HepG2 (cell line): ENCODE measurements at regions not wholly inside any gene's neighbourhood (a gene's known extent, or its start where the extent isn't known, plus 50 kb on each side); places are given as distances from the start of the nearest gene placed in this dataset.

Source experiments
- ATAC-seq: fragments of 200-7000 bp; cut with Tn5 transposase; 3 replicates; pipeline ENCODE4 v1.9.1; 2020; ENCODE audit warnings: mild to moderate bottlenecking, moderate library complexity
- BruUV-seq: library from RNA; stranded (reverse); fragments of 400-500 nt; replicated peaks from 2 replicates; lab custom pipeline; 2021; lab: Mats Ljungman, UMichigan
- CTCF ChIA-PET: fragments of 300-600 bp; formaldehyde crosslinking; extraction: SDS; loops from one replicate; lab custom pipeline; 2021; ENCODE audit warnings: low total read pairs, inconsistent platforms, low intra/inter-chr PET ratio; lab: Yijun Ruan, JAX
- POLR2A ChIA-PET: fragments of 350-600 bp; sonication (Branson Sonifier 250); formaldehyde crosslinking; loops from one replicate; lab custom pipeline; 2020; ENCODE audit warnings: antibody characterized with exemption, inconsistent platforms; lab: Yijun Ruan, JAX
- DNase-seq: peaks from one replicate; pipeline ENCODE4 v3.0.0-alpha.2; 2015; ENCODE audit warnings: low spot score
- FAIRE-seq: peaks from 3 replicates; lab custom pipeline; 2011; peaks lifted over from hg19 to GRCh38; lab: Jason Lieb, UNC
- H2AFZ ChIP-seq: one replicate; pipeline ENCODE4 v1.6.1; 2011; ENCODE audit warnings: low read length, inconsistent platforms
- H3K27ac ChIP-seq: fragments of 300-600 bp; 3 replicates; pipeline ENCODE4 v1.8.0; 2011; ENCODE audit warnings: mixed run types, mild to moderate bottlenecking, mixed read lengths, low read length, inconsistent platforms; ENCODE audit not compliant: insufficient read depth; ENCODE audit errors: extremely low read length
- H3K27me3 ChIP-seq, 2 experiments: fragments of 200-600 bp in 1 of 2; 2 replicates in 1 of 2; 3 replicates in 1 of 2; pipeline versions ENCODE4 v1.6.0 to v1.8.0; 2011; ENCODE audit warnings: low read length in 2 of 2, mild to moderate bottlenecking in 2 of 2, moderate library complexity in 2 of 2, inconsistent platforms in 1 of 2; ENCODE audit not compliant: insufficient read depth in 2 of 2, control insufficient read depth in 1 of 2
- H3K36me3 ChIP-seq, 2 experiments: fragments of 200-600 bp in 1 of 2; replicated peaks in 1 of 2; 2 replicates in 1 of 2; 3 replicates in 1 of 2; pipeline versions ENCODE4 v1.5.1 to v1.8.0; 2011; ENCODE audit warnings: low read length in 2 of 2, inconsistent platforms in 1 of 2; ENCODE audit not compliant: insufficient read depth in 2 of 2, control insufficient read depth in 1 of 2
- H3K4me1 ChIP-seq: 2 replicates; pipeline ENCODE4 v1.5.1; 2012; ENCODE audit warnings: low read length, inconsistent platforms; ENCODE audit not compliant: insufficient read depth
- H3K4me2 ChIP-seq: 2 replicates; pipeline ENCODE4 v1.6.0; 2011; ENCODE audit warnings: low read depth, low read length, inconsistent platforms
- H3K4me3 ChIP-seq, 3 experiments: fragments of 200-600 bp in 1 of 3; sonication (generic), shearing (Covaris generic) in 1 of 3; replicated peaks in 1 of 3; 2 replicates each; pipeline ENCODE4 v1.5.1; 2011 to 2016; ENCODE audit warnings: low read length in 3 of 3, inconsistent platforms in 2 of 3, low read depth in 2 of 3, mild to moderate bottlenecking in 2 of 3, control low read depth in 1 of 3, mixed read lengths in 1 of 3; ENCODE audit not compliant: insufficient read depth in 1 of 3
- H3K79me2 ChIP-seq: one replicate; pipeline ENCODE4 v1.6.1; 2011; ENCODE audit warnings: low read length, inconsistent platforms; ENCODE audit not compliant: insufficient read depth
- H3K9ac ChIP-seq: 2 replicates; pipeline ENCODE4 v1.6.0; 2011; ENCODE audit warnings: mild to moderate bottlenecking, low read depth, low read length, inconsistent platforms; ENCODE audit not compliant: insufficient read depth
- H3K9me3 ChIP-seq: 2 replicates; pipeline ENCODE4 v1.5.1; 2012; ENCODE audit warnings: mild to moderate bottlenecking, low read length
- H4K20me1 ChIP-seq: 2 replicates; pipeline ENCODE4 v1.6.0; 2011; ENCODE audit warnings: inconsistent platforms, mild to moderate bottlenecking, low read length, moderate library complexity; ENCODE audit not compliant: insufficient read depth
- RXRB ChIP-seq: IDR thresholded peaks from 2 replicates; pipeline ENCODE4 v1.6.1; 2016; ENCODE audit warnings: borderline replicate concordance, missing genetic modification reagents, missing compliant biosample characterization
- SMC3 ChIP-seq: IDR thresholded peaks from 2 replicates; pipeline ENCODE4 v1.6.1; 2011; ENCODE audit warnings: low read length, improper control_type of control experiment
- STAG1 ChIP-seq: sonication (generic); formaldehyde crosslinking; IDR thresholded peaks from 2 replicates; pipeline ENCODE4 v1.4.0; 2020; ENCODE audit warnings: missing genetic modification reagents
- WGBS: methylation state at CpG from one replicate; pipeline ENCODE4 v1.1.6; 2017; ENCODE audit warnings: low lambda C conversion rate; 5-methylcytosine and 5-hydroxymethylcytosine counted together
- in situ Hi-C: cut with HindIII; loops from 2 replicates; pipeline ENCODE4 v1.10.0; 2017; ENCODE audit warnings: low pct_unique_long_range_greater_than_20kb; ENCODE audit not compliant: extremely low pct_ligation_motif_present
- intact Hi-C: fragments of 100-400 bp; cut with micrococcal nuclease; formaldehyde crosslinking; loops from one replicate; pipeline ENCODE4 v1.10.0; 2022; ENCODE audit not compliant: unreplicated experiment
- TF ChIP-seq, protein P1 (sequence below): sonication (generic); formaldehyde crosslinking; IDR thresholded peaks from 2 replicates; pipeline ENCODE4 v1.5.0; 2020; ENCODE audit warnings: mild to moderate bottlenecking, missing genetic modification reagents, moderate library complexity
- TF ChIP-seq, protein P2 (sequence below): sonication (generic); formaldehyde crosslinking; IDR thresholded peaks from 2 replicates; pipeline ENCODE4 v1.4.0; 2020; ENCODE audit warnings: missing genetic modification reagents
- TF ChIP-seq, protein P3 (sequence below): sonication (generic); formaldehyde crosslinking; IDR thresholded peaks from 2 replicates; pipeline ENCODE4 v1.5.1; 2020; ENCODE audit warnings: missing genetic modification reagents, mild to moderate bottlenecking, borderline replicate concordance

DNA sequence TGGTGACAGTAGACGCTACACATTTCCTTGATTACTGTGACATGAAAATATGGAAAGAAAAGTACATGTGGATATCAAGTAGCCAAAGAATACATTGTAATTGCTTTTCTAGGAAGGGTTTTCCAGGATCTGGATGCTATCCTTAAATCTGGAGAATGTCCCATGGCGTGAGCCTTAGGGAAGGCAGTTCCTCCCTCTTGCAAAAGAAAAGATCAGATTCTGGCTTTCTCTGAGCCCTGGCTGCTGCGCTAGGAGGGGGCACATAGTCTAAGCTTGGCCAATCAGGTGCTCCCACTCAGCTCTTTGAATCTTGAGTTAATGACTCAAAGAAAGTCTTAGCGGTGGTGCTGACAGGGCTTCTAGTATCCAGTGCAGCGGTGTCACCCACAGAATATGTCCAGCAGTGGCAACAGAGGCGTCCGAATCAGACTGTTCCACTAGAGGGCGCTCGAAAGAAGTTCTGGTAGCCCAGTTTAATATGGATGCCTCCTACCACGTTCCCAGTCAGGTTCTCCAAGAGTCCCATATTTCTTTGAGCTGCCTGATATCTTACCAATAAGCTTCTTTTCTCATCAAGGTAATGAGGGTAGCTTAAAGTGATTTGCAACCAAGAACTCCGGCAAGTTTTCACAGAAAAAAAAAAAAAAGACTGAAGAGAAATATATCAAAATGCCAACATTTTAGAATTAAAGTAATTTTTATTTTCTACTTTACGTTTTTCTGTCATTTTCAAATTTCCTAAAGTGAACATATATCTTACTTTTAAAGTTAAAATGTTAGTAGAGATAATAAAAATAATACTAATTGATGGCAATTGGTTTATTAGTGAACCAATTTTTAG lies 213.4 kb upstream of the S100G start:
- TF ChIP-seq, protein P1, sequence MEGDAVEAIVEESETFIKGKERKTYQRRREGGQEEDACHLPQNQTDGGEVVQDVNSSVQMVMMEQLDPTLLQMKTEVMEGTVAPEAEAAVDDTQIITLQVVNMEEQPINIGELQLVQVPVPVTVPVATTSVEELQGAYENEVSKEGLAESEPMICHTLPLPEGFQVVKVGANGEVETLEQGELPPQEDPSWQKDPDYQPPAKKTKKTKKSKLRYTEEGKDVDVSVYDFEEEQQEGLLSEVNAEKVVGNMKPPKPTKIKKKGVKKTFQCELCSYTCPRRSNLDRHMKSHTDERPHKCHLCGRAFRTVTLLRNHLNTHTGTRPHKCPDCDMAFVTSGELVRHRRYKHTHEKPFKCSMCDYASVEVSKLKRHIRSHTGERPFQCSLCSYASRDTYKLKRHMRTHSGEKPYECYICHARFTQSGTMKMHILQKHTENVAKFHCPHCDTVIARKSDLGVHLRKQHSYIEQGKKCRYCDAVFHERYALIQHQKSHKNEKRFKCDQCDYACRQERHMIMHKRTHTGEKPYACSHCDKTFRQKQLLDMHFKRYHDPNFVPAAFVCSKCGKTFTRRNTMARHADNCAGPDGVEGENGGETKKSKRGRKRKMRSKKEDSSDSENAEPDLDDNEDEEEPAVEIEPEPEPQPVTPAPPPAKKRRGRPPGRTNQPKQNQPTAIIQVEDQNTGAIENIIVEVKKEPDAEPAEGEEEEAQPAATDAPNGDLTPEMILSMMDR (CRISPR knock-in tag) = peak; percentile 68
- peak; percentile 44 for TF ChIP-seq STAG1 (CRISPR knock-in tag)
- peak; percentile 26; the same call in 1 of the 2 replicates for TF ChIP-seq SMC3
- TF ChIP-seq, protein P2, sequence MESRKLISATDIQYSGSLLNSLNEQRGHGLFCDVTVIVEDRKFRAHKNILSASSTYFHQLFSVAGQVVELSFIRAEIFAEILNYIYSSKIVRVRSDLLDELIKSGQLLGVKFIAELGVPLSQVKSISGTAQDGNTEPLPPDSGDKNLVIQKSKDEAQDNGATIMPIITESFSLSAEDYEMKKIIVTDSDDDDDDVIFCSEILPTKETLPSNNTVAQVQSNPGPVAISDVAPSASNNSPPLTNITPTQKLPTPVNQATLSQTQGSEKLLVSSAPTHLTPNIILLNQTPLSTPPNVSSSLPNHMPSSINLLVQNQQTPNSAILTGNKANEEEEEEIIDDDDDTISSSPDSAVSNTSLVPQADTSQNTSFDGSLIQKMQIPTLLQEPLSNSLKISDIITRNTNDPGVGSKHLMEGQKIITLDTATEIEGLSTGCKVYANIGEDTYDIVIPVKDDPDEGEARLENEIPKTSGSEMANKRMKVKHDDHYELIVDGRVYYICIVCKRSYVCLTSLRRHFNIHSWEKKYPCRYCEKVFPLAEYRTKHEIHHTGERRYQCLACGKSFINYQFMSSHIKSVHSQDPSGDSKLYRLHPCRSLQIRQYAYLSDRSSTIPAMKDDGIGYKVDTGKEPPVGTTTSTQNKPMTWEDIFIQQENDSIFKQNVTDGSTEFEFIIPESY (CRISPR knock-in tag) = peak; percentile 45; the same call in 1 of the 2 replicates
- TF ChIP-seq RXRB (CRISPR knock-in tag) = no peak
- TF ChIP-seq, protein P3, sequence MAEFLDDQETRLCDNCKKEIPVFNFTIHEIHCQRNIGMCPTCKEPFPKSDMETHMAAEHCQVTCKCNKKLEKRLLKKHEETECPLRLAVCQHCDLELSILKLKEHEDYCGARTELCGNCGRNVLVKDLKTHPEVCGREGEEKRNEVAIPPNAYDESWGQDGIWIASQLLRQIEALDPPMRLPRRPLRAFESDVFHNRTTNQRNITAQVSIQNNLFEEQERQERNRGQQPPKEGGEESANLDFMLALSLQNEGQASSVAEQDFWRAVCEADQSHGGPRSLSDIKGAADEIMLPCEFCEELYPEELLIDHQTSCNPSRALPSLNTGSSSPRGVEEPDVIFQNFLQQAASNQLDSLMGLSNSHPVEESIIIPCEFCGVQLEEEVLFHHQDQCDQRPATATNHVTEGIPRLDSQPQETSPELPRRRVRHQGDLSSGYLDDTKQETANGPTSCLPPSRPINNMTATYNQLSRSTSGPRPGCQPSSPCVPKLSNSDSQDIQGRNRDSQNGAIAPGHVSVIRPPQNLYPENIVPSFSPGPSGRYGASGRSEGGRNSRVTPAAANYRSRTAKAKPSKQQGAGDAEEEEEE (CRISPR knock-in tag) = no peak
- TF ChIP-seq, all 625 proteins: peak for 4
- BruUV-seq = no TSS peak
- Histone ChIP-seq H3K36me3 (no peaks in the 10 kb centered on the region), H3K27ac (no peak overlapping the region), H2AFZ (no peak overlapping the region), H3K79me2 (no peaks in the 10 kb centered on the region), H4K20me1 (no peaks in the 10 kb centered on the region), H3K27me3 (no peaks in the 10 kb centered on the region), H3K9me3 (no peaks in the 10 kb centered on the region), H3K4me3 (no peak overlapping the region), H3K9ac (no peak overlapping the region), H3K4me1 (no peaks in the 10 kb centered on the region), H3K4me2 (no peak overlapping the region)
- intact Hi-C loops (loop anchor here (1.0 kb wide), 2 partner anchors 235 to 259 kb away; no protein-coding TSS in a partner anchor), in situ Hi-C loops (no loop called here)
- ChIA-PET CTCF (interaction anchor here (1.4 kb wide), 1 partner anchor 234 kb away, joined by 3 read pairs; no protein-coding TSS in a partner anchor), POLR2A (no interaction called here)
- 47% methylated on average over 9 of the region's 12 CpGs for WGBS
- FAIRE-seq (peak; percentile 85), ATAC-seq (peak; percentile 91), DNase-seq (peak; percentile 44)
